ENCODE measurements at regions not wholly inside any gene's neighbourhood (a gene's known extent, or its start where the extent isn't known, plus 50 kb on each side); places are given as distances from the start of the nearest gene placed in this dataset.

DNA sequence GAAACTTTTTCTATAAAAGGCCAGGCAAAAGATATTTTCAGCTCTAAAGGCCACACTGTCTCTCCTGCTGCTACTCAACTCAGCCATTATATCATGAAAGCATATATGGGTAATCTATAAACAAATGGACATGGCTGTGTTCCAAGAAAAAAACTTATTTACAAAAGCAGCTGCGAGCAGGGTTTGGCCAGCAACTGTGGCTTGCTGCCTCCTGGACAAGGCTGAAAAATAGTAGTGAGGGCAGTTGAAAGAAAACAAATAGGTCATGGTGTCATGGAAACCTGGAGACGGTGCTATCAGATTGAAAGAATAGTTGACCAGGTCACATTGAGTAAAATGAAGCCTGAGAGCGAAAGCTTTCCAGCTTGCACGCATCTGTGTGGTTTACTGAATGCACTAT, 89.2 kb upstream of the LRATD1 start:
- TF ChIP-seq, protein P1, sequence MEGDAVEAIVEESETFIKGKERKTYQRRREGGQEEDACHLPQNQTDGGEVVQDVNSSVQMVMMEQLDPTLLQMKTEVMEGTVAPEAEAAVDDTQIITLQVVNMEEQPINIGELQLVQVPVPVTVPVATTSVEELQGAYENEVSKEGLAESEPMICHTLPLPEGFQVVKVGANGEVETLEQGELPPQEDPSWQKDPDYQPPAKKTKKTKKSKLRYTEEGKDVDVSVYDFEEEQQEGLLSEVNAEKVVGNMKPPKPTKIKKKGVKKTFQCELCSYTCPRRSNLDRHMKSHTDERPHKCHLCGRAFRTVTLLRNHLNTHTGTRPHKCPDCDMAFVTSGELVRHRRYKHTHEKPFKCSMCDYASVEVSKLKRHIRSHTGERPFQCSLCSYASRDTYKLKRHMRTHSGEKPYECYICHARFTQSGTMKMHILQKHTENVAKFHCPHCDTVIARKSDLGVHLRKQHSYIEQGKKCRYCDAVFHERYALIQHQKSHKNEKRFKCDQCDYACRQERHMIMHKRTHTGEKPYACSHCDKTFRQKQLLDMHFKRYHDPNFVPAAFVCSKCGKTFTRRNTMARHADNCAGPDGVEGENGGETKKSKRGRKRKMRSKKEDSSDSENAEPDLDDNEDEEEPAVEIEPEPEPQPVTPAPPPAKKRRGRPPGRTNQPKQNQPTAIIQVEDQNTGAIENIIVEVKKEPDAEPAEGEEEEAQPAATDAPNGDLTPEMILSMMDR (optimal IDR thresholded peaks at IDR 0.05 in 1 of 3, IDR thresholded peaks at IDR 0.05 in 1 of 3, conservative IDR thresholded peaks at IDR 0.05 in 1 of 3; ENCODE audit: extremely low read depth in 1 of 3, insufficient read depth in 2 of 3, low read length in 3 of 3) = no peak
- no peak for TF ChIP-seq EZH2 (IDR thresholded peaks at IDR 0.05; ENCODE audit: low read length)
